Left ventricle myocardium superior (tissue), 1 donor: ENCODE measurements at regions not wholly inside any gene's neighbourhood (a gene's known extent, or its start where the extent isn't known, plus 50 kb on each side); places are given as distances from the start of the nearest gene placed in this dataset.
"Not testable (repeated sequence)": the region's sequence is repeated elsewhere in the genome, so short reads cannot be mapped to it uniquely, and the experiment has no call there.

Source experiments
- ATAC-seq: fragments of 200-7000 bp; cut with Tn5 transposase; one replicate; pipeline ENCODE4 v1.9.1; 2020; ENCODE audit warnings: mild to moderate bottlenecking, moderate library complexity
- DNase-seq: peaks from one replicate; pipeline ENCODE4 v3.0.0-alpha.2; 2020
- intact Hi-C: fragments of 100-400 bp; cut with micrococcal nuclease; formaldehyde crosslinking; loops from one replicate; pipeline ENCODE4 v1.11.0; 2022
- donor health status: DM: no; HTN: yes; CAD: no; lungs with severe emphysema.

DNA sequence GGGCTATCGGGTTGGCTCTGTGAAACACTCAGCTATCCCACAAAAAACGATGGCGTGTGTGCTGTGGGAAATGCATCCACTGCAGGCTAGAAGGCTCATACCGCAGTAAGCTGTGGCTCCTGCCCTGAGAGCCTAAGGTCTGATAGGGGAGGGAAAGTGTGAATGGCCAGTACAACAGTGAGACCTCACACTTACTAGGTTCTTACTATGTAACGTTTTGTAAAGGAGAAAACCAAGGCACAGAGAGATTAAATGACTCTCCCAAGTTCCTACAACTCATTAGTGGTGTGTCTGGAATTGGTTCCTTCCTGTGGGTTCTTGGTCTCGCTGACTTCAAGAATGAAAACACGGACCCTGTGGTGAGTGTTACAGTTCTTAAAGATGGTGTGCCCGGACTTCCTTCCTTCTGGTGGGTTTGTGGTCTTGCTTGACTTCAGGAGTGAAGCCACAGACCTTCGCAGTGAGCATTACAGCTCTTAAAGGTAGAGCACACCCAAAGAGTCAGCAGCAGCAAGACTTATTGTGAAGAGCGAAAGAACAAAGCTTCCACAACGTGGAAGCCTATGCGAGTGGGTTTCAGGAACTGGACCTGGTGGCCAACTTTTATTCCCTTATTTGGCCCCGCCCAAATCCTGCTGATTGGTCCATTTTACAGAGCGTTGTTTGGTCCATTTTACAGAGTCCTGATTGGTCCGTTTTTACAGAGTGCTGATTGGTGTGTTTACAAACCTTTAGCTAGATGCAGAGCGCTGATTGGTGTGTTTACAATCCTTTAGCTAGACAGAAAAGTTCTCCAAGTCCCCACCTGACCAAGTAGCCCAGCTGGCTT, 161.7 kb downstream of the POLR2M start:
- no peak for DNase-seq
- intact Hi-C loops: loop anchor here (5.0 to 10.0 kb wide), 3 partner anchors 199 to 317 kb away; partner anchors contain the start of gene ALDH1A2
- no peak for ATAC-seq

DNA sequence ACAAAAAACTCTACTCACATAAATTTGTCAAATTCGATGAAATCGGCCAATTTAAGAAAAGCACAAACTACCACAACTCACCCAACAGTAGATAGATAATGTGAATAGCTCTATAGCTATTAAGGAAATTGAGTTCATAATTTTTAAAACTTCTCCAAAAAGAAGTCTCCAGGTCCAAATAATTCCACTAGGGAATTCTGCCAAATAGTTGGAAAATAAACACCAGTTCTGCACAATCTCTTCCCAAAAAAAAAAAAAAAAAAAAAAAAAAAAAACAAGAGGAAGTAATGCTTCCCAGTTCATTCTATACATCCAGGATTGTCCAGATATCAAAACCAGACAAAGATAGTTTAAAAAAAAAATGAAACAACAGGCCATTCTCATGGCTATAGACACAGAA, 164.2 kb downstream of the POLR2M start:
- ATAC-seq: no peak
- intact Hi-C loops: no loop called here

DNA sequence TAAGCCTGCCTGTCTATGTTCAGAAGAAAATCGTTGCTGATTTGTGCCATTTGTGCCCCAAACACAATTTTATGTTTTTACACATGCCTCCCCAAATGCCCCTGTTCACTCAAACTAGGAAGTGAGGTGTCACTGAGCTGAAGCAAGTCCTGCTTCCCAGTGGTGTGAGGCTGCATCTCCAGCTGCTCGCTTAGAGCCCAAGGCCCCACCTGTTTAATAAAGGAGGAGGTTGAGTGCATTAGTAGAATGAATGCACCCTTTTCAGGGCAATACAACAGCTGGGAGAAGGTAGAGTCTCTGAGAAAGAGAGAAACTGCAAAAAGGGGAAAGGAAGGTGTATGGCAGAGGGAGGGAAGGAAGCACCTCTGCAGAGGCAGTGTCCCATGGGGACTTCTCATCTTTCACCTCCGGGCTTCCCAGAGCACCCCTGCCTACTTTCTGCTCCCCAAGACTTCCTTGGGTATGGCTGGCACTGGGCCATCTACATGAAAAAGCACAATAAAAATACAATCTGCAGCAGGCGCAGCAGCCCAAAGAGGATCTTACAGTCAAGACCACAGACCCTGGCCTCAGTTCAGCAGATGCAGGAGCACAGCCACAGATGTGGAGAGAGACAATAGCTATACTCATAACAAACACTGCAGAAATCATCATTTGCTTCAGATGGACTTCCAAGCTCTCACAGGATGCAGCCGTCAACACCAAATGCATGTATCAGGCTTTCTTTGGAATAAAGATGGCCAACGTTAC, 165.9 kb downstream of the POLR2M start:
- DNase-seq: no peak
- no peak for ATAC-seq
- intact Hi-C loops: no loop called here

More for the DNA sequence above, 164.2 kb downstream of the POLR2M start:
- no peak for DNase-seq

DNA sequence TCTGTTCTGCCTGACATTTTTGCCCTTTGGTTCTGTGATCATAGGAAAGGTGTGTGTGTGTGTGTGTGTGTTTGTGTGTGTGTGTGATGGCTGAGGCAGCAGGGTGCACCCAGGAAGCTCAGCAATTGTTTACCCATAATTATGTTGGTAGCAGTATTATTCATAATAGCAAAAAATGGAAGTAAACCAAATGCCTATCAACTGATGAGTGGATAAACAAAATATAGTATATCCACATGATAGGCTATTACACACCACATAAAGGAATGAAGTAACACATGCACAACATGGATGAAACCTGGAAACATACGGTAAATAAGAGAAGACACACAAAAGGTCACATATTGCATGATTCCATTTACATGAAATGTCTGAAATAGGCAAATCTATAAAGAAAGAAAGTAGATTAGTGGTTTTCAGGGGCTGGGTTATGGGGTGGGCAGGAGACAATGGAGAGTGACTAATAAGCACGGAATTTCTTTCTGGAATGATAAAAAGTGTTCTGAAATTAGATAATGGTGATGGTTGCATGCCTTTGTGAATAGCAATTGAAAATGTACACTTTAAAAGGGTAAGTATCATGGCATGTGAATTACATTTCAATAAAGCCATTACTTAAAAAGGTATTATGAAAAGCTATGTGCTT, 167.2 kb downstream of the POLR2M start:
- intact Hi-C loops: no loop called here
- DNase-seq: no peak
- ATAC-seq: no peak

DNA sequence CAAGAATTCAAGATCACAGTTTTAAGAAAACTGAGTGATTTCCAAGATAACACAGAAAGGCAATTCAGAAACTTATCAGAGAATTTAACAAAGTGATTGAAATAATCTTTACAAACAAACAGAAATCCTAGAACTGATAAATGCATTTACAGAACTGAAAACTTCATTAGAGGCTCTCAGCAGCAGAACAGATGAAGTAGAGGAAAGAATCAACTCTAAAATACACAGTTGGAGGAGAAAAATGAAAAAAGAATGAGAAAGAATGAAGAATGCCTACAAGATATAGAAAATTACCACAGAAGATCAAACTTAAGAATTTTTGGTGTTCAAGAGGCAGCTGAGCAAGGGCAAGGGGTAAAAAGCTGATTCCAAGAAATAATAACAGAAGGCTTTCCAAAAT, 168.8 kb downstream of the POLR2M start:
- DNase-seq (no peak), ATAC-seq (no peak)
- intact Hi-C loops: no loop called here

DNA sequence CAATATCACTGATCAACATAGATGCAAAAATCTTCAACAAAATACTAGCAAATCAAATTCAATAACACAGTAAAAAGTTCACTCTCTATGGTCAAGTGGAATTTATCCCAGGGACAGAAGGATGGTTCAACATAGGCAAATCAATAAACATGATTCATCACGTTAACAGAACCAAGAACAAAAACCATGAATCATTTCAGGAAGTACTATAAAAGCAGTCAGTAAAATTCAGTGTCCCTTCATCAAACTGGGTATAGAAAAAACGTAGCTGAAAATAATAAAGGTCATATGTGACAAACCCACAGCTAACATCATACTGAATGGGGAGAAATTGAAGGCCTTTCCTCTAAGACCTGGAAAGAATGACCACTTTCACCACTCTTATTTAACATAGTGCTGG, 172.1 kb downstream of the POLR2M start:
- DNase-seq (no peak), ATAC-seq (no peak)
- intact Hi-C loops: no loop called here

DNA sequence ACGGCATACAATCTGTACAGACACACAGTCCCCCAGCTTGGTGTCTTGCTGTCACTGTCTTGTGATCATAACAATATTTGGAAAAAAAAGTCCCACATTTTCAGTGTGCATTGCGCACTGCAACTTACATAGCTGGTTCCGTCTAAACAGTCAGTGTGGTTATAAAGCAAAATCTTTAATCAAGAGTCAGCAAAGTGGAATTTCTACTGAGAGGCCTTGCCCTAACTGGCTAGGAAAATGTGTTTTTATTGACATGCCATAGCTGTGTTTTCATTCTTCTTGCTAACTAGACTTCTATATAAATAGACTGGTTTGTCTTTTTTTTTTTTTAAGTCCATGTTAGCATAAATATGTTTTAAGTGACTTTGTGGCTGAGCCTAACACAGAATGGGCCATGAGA, 174.8 kb downstream of the POLR2M start:
- ATAC-seq (no peak), DNase-seq (no peak)
- intact Hi-C loops: no loop called here

DNA sequence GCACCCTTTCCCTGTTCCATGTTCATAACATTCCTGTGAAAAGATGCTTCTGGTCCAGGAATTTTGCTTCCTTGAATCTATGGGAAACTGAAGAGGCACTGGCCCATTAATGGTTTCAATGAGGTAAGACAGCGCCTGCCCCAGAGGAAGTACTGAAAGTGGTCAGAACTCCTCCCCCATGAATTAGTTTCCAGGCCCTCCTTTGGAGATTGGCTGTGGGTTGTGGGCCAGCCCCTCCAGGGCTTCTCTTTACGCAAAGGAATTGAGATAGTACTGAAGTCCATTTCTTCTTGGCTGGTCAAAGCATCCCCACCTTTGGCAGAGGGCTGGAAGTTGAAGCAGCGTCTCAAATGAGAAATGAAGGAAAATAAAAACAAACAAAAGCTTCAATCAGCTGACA, 175.5 kb downstream of the POLR2M start:
- ATAC-seq: no peak
- no peak for DNase-seq
- intact Hi-C loops: no loop called here

DNA sequence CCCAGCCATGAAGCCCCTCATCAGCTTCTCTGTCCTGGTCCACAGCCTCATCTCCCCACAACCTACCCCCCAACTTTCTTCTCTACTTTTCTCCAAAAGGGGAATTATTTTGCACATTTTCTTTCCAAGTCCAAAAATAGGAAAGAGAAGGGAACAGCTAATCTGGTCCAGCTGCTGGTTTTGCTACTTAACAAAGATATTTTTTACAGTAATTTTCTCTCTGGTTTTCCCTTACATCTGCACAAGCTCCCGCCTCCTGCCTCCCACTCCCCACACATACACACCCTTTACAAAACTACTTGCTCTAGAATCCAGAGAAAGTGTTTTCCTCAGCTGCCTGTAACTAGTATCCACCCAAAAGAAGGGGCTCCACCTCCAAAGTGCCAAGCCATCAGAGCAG, 177.2 kb downstream of the POLR2M start:
- DNase-seq: no peak
- intact Hi-C loops: no loop called here
- no peak for ATAC-seq

DNA sequence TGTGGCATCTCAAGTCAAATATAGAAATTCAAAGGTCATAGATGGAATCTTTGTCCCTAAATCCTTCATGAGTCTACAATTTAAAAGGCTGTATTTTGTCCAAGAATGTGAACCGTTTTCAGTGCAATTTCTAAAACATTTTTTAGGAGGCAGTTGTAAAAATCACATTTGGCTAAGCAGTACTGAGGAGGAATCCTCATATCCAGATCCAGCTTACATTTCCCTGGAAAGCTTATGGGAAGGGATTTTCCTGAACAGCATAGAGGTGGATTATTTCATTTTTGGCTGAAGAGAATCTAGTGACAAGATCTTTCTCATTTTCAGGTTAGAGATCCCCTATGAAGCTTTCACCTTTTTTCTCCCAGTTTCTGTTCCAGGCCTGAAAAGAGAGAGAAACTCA, 178.4 kb downstream of the POLR2M start:
- intact Hi-C loops: no loop called here
- no peak for ATAC-seq
- DNase-seq: no peak

DNA sequence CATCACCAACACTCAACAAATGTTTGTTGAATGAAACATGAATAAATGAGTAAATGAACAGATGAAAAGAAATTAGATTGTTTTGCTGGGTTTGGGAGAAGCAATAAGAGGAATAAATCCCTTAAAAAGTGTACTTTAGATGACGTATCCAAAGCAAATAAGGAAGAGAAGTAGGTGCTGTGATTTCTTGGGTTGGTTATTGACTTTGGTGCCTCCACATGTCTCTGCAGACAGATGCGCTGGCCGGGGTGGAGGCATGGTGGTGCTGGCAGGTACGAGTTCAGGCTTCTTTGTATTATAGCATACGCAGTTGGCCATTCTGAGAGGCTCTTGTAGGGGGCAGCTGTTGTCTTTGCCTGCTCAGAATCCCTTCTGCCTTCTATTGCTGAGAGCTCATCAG, 178.9 kb downstream of the POLR2M start:
- intact Hi-C loops: no loop called here
- ATAC-seq: no peak
- DNase-seq: no peak

DNA sequence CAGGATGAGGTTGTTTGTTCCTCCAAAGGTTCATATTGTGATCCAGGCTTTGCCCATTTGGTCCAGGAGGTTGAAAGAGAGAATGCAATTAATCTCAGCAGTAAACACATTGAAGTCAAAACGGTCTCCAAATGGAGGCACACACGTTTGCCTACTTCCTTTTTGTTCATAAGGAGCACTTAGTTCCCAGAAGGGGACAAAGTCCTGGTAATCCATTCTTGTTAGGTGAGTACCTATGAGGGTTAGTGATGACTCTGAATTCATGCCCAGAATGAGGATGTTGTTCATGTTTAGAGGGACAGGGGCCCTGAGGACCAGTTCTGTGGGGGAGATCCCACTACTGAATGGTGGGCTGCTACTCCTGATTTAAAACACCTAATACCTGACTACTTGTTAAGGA, 177.7 kb downstream of the ALDH1A2 start:
- ATAC-seq: no peak
- intact Hi-C loops: no loop called here

DNA sequence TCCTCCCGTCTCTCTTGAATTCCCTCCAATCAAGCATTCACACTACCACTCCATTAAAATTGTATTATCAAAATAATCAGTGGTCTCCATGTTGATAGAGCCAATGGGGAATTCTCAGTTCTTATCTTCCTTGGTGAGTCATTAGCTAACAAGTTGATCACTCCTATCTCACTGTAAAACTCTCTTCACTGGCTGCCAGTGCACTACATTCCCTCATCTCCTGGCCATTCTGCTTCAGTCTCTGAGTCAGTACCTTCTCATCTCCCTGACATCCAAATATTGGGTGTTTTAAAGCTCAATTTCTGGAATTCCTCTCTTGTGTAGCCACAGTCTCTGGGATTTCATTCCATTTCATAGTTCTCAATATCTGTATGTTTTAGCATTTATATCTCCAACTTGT, 175.2 kb downstream of the ALDH1A2 start:
- DNase-seq (no peak), ATAC-seq (no peak)
- intact Hi-C loops: no loop called here

More for the DNA sequence above, 177.7 kb downstream of the ALDH1A2 start:
- DNase-seq: no peak

DNA sequence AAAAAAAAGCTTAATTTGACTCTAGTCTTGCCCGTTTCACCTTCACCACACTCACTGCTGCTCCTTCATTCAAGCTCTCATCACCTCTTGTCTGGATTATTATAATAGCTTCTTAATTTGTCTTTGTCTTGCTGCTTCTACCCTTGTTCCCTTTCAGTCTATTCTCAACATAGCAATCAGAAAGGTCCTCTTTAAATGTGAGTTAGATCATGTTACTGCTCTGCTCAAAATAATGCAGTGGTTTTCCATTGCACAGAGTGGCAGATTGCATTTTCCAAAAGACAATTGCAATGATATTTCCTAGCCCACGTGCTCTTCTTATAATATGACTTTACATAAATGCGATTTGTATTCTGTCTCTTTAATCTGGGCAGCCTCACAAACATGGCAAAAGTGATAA, 174.6 kb downstream of the ALDH1A2 start:
- ATAC-seq (no peak), DNase-seq (no peak)
- intact Hi-C loops: no loop called here

DNA sequence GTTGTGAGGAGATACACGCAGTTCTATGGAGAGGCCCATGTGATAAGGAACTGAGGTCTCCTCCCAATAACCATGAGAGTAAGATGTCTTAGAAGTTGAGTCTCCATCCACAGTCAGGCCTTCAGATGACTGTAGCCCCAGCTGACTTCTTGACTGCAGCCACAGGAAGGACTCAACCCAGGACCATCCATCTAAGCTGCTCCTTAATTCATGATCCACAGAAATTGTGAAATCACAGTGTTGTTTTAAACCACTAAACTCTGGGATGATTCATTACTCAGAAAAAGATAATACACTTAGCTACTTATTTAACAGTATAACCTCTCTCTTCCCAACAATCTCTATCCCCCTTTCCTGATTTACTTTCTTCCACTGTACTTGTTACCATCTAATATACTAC, 173.3 kb downstream of the ALDH1A2 start:
- intact Hi-C loops: no loop called here
- ATAC-seq (no peak), DNase-seq (no peak)

DNA sequence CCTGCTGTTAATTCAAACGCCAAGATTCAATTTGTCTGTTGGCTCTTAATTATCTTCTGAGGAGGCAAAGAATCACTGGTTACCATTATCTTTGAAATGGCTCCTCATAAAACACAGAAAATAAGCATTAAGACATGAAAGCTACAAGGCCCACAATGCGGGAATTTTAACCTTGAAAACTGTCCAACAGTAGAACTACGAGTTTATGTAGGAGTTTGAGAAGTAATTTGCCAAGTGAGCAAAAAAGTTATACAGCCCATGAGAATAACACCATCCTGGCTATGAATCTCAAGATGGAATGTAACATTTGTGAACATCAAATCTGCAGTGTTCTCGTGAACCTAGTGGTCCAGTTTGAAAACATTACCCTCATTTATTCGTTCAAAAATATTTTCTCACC, 172.5 kb downstream of the ALDH1A2 start:
- DNase-seq: no peak
- ATAC-seq: no peak
- intact Hi-C loops: no loop called here

DNA sequence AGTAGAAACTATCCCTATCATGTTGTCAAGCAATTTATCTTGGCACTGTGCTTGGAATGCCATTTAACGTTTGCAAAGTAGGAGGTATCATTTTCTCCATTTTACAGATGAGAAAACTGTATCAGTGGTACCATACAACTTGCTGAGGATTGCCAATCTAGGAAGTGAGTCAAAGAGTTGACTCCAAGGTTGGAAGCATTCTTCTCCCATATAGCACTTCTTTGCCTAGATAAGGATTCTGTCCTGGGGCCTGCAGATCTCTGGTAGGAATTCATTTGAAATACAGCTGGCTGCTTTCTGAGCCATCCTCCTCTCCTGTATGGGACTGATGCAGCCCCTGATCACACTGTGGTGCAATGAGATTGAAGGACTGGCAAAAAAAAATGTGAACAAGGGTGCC, 170.2 kb downstream of the ALDH1A2 start:
- ATAC-seq (no peak), DNase-seq (no peak)
- intact Hi-C loops: no loop called here

DNA sequence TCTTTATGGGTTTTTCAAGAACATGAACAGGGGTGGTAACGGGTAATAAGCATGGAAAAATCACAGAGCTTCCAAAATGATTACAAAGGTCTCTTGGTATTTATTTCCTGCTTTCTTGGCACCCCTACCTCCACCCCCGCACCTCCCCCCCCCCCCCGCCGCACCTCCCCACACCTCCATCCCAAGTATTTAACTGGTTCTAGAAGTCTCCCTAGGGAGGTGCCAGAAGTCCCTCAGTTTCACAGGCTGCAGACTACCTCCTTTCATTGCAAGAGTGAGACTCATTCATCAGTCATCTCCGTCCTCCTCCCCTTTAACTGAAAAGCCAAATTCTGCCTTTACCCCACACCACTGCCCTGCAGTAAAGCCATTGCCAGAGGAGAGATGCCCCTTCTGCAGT, 169.4 kb downstream of the ALDH1A2 start:
- ATAC-seq: no peak
- intact Hi-C loops: no loop called here
- no peak for DNase-seq

DNA sequence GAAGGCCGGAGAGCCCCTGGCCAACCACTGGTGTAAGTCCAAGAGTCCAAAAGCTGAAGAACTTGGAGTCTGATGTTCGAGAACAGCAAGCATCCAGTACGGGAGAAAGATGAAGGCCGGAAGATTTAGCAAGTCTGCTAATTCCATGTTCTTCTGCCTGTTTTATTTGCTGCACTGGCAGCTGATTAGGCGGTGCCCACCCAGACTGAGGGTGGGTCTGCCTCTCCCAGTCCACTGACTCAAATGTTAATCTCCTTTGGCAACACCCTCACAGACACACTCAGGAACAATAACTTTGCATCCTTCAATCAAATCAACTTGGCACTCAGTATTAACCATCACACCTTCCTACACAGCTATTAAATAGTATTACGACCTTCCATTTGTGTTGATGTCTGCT, 168.6 kb downstream of the ALDH1A2 start:
- not testable (repeated sequence) for ATAC-seq, DNase-seq

DNA sequence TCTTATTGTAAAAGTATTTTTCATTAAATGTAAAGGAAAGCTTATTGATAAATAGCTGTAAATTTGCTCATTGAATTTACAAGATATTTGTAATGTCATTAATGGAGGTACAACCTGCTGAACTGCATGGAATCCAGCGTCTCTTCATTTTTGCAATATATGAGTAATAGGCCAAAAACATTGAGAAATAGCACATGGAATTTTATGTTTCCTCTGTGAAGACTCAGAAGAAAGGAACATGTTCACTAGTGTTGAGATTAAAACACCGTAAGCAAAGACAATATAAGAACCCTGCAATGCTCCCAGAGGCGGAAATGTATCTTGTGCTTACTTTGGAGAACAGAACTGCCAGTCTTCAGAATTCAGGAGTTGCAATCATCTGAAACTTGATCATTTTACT, 167.6 kb downstream of the ALDH1A2 start:
- ATAC-seq (no peak), DNase-seq (no peak)
- intact Hi-C loops: no loop called here

More for the DNA sequence above, 168.6 kb downstream of the ALDH1A2 start:
- intact Hi-C loops: not testable (repeated sequence)
